Activated CD8-positive, alpha-beta memory T cell treated with anti-CD3 and anti-CD28 coated beads for 36 hours (primary cell): ENCODE measurements at regions not wholly inside any gene's neighbourhood (a gene's known extent, or its start where the extent isn't known, plus 50 kb on each side); places are given as distances from the start of the nearest gene placed in this dataset.
"Not testable (repeated sequence)": the region's sequence is repeated elsewhere in the genome, so short reads cannot be mapped to it uniquely, and the experiment has no call there.

Experiments
- CTCF ChIA-PET: fragments of 350-600 bp; sonication (Branson Sonifier 250); formaldehyde crosslinking; loops from one replicate; lab custom pipeline; 2021; ENCODE audit warnings: antibody characterized with exemption; lab: Charles Lee
- POLR2A ChIA-PET: fragments of 350-600 bp; sonication (Branson Sonifier 250); formaldehyde crosslinking; loops from one replicate; lab custom pipeline; 2021; ENCODE audit warnings: antibody characterized with exemption; lab: Charles Lee

GRCh38 chr2:215836881-215837280, 176.5 kb downstream of the MREG start:
- ChIA-PET CTCF (no interaction called here), POLR2A (no interaction called here)

- CTCF ChIA-PET = no interaction called here
- POLR2A ChIA-PET = no interaction called here
Observed at GRCh38 chr2:215835657-215836056, 177.7 kb downstream of the MREG start.

GRCh38 chr2:215835231-215835630, 178.1 kb downstream of the MREG start:
- ChIA-PET CTCF (no interaction called here), POLR2A (no interaction called here)

- ChIA-PET CTCF (no interaction called here), POLR2A (interaction anchor here (0.6 kb wide), 1 partner anchor 119 kb away, joined by 3 read pairs; no protein-coding TSS in a partner anchor)
Observed at GRCh38 chr2:215833531-215834162, 179.7 kb downstream of the MREG start.

- CTCF ChIA-PET = no interaction called here
- POLR2A ChIA-PET = no interaction called here
Observed at GRCh38 chr2:215832791-215833190, 180.6 kb downstream of the MREG start.

GRCh38 chr2:215831296-215831913, 181.9 kb downstream of the MREG start:
- CTCF ChIA-PET = no interaction called here
- POLR2A ChIA-PET = no interaction called here

- ChIA-PET POLR2A (no interaction called here), CTCF (no interaction called here)
Observed at GRCh38 chr2:215830304-215830703, 183.0 kb downstream of the MREG start.

GRCh38 chr2:215829261-215829660, 184.1 kb downstream of the MREG start:
- ChIA-PET POLR2A (no interaction called here), CTCF (no interaction called here)

GRCh38 chr2:215828528-215829184, 184.7 kb downstream of the MREG start:
- ChIA-PET POLR2A (no interaction called here), CTCF (interaction anchor here (0.7 kb wide), 1 partner anchor 22 kb away, joined by 3 read pairs; no protein-coding TSS in a partner anchor)

GRCh38 chr2:215826838-215827441, 186.4 kb downstream of the MREG start:
- CTCF ChIA-PET = no interaction called here
- POLR2A ChIA-PET = no interaction called here

- ChIA-PET CTCF (no interaction called here), POLR2A (no interaction called here)
Observed at GRCh38 chr2:215826376-215826775, 187.0 kb downstream of the MREG start.

- ChIA-PET POLR2A (no interaction called here), CTCF (no interaction called here)
Observed at GRCh38 chr2:215825707-215826106, 187.6 kb downstream of the MREG start.

GRCh38 chr2:215821298-215821697, 192.1 kb downstream of the MREG start:
- POLR2A ChIA-PET, CTCF ChIA-PET: not testable (repeated sequence)

- POLR2A ChIA-PET, CTCF ChIA-PET: not testable (repeated sequence)
Observed at GRCh38 chr2:215819713-215820112, 193.6 kb downstream of the MREG start.

GRCh38 chr2:215817046-215817445, 196.3 kb downstream of the MREG start:
- CTCF ChIA-PET = no interaction called here
- POLR2A ChIA-PET = no interaction called here

GRCh38 chr2:215816424-215816823, 196.9 kb downstream of the MREG start:
- CTCF ChIA-PET = no interaction called here
- POLR2A ChIA-PET = no interaction called here

- ChIA-PET POLR2A (no interaction called here), CTCF (no interaction called here)
Observed at GRCh38 chr2:215815960-215816359, 197.4 kb downstream of the MREG start.

- CTCF ChIA-PET = no interaction called here
- POLR2A ChIA-PET = no interaction called here
Observed at GRCh38 chr2:215812966-215813365, 200.4 kb downstream of the MREG start.

- ChIA-PET CTCF (interaction anchor here (0.6 to 0.7 kb wide), 2 partner anchors 212 to 243 kb away, joined by 3 to 4 read pairs; no protein-coding TSS in a partner anchor), POLR2A (no interaction called here)
Observed at GRCh38 chr2:215811409-215812345, 201.7 kb downstream of the MREG start.
